HL-60 (cell line): ENCODE measurements at regions not wholly inside any gene's neighbourhood (a gene's known extent, or its start where the extent isn't known, plus 50 kb on each side); places are given as distances from the start of the nearest gene placed in this dataset.

Experiments used
- DNase-seq, 2 experiments: peaks; one replicate each; pipeline ENCODE4 v3.0.0-alpha.2; 2010 to 2020; ENCODE audit warnings: low read depth in 1 of 2, low spot score in 1 of 2
- H3K27ac ChIP-seq: fragments of 250-450 bp; sonication (Bioruptor Pico); replicated peaks from 2 replicates; pipeline ENCODE4 v1.5.1; 2020; ENCODE audit warnings: mild to moderate bottlenecking, moderate library complexity
- H3K27me3 ChIP-seq: fragments of 250-450 bp; sonication (Bioruptor Pico); 2 replicates; pipeline ENCODE4 v1.5.1; 2021; ENCODE audit warnings: mild to moderate bottlenecking, moderate library complexity; ENCODE audit not compliant: insufficient read depth, poor library complexity, severe bottlenecking
- H3K4me3 ChIP-seq: replicated peaks from 2 replicates; pipeline ENCODE4 v1.5.1; 2011; ENCODE audit warnings: mild to moderate bottlenecking, control low read depth, low read length; ENCODE audit not compliant: insufficient read depth
- CTCF ChIP-seq: IDR thresholded peaks from one replicate; pipeline ENCODE4 v1.5.1; 2011; ENCODE audit warnings: low read length, control low read depth, inconsistent platforms; ENCODE audit not compliant: insufficient read depth
- GABPA ChIP-seq: IDR thresholded peaks from 2 replicates; pipeline ENCODE4 v1.6.1; 2012; ENCODE audit warnings: low read depth
- POLR2AphosphoS5 ChIP-seq: IDR thresholded peaks from 2 replicates; pipeline ENCODE4 v1.6.1; 2012; ENCODE audit warnings: low read depth
- REST ChIP-seq: IDR thresholded peaks from 2 replicates; pipeline ENCODE4 v1.6.1; 2012; ENCODE audit warnings: low read depth; ENCODE audit not compliant: insufficient replicate concordance
- SPI1 ChIP-seq: IDR thresholded peaks from 2 replicates; pipeline ENCODE4 v1.6.1; 2012; ENCODE audit warnings: low read depth, mild to moderate bottlenecking, borderline replicate concordance

- TF ChIP-seq CTCF (no peak), REST (no peak), GABPA (no peak), POLR2AphosphoS5 (no peak), SPI1 (no peak)
- Histone ChIP-seq H3K4me3 (no peak overlapping the region), H3K27ac (no peak overlapping the region), H3K27me3 (no peaks in the 10 kb centered on the region)
- no peak for DNase-seq
These were observed 178.3 kb downstream of the CYB561 start for GRCh38 chr17:63267846-63268245.

GRCh38 chr17:63268827-63269226 lies 177.3 kb downstream of the CYB561 start:
- Histone ChIP-seq H3K4me3 (no peak overlapping the region), H3K27me3 (no peaks in the 10 kb centered on the region), H3K27ac (no peak overlapping the region)
- TF ChIP-seq REST (no peak), SPI1 (no peak), CTCF (no peak), POLR2AphosphoS5 (no peak), GABPA (no peak)
- no peak for DNase-seq

- TF ChIP-seq REST = no peak
- TF ChIP-seq CTCF = no peak
- no peak for TF ChIP-seq GABPA
- TF ChIP-seq POLR2AphosphoS5 = no peak
- no peak for TF ChIP-seq SPI1
- no peak overlapping the region for H3K27ac ChIP-seq
- no peak overlapping the region for H3K4me3 ChIP-seq
- no peaks in the 10 kb centered on the region for H3K27me3 ChIP-seq
- DNase-seq = no peak
These were observed 175.5 kb downstream of the CYB561 start for GRCh38 chr17:63270610-63271009.
